SJCRH30 (cell line): ENCODE measurements at regions not wholly inside any gene's neighbourhood (a gene's known extent, or its start where the extent isn't known, plus 50 kb on each side); places are given as distances from the start of the nearest gene placed in this dataset.

ENCODE experiments used
- DNase-seq, 2 experiments: peaks; one replicate each; pipeline ENCODE4 v3.0.0-alpha.2; 2015 to 2020
- H3K27ac ChIP-seq: fragments of 250-450 bp; sonication (Bioruptor Pico); 2 replicates; pipeline ENCODE4 v1.5.1; 2020; ENCODE audit warnings: mild to moderate bottlenecking, moderate library complexity
- H3K27me3 ChIP-seq: fragments of 250-450 bp; sonication (Bioruptor Pico); 2 replicates; pipeline ENCODE4 v1.5.1; 2020; ENCODE audit warnings: mild to moderate bottlenecking, moderate library complexity
- H3K36me3 ChIP-seq: fragments of 250-450 bp; sonication (Bioruptor Pico); 2 replicates; pipeline ENCODE4 v1.5.1; 2020; ENCODE audit warnings: mild to moderate bottlenecking, moderate library complexity
- H3K4me1 ChIP-seq: fragments of 250-450 bp; sonication (Bioruptor Pico); 2 replicates; pipeline ENCODE4 v1.5.1; 2020; ENCODE audit warnings: mild to moderate bottlenecking, moderate library complexity
- H3K4me3 ChIP-seq: fragments of 250-450 bp; sonication (Bioruptor Pico); 2 replicates; pipeline ENCODE4 v1.5.1; 2020; ENCODE audit warnings: mild to moderate bottlenecking, moderate library complexity
- H3K9me3 ChIP-seq: fragments of 250-450 bp; sonication (Bioruptor Pico); replicated peaks from 2 replicates; pipeline ENCODE4 v1.5.1; 2020; ENCODE audit warnings: mild to moderate bottlenecking, moderate library complexity

DNA sequence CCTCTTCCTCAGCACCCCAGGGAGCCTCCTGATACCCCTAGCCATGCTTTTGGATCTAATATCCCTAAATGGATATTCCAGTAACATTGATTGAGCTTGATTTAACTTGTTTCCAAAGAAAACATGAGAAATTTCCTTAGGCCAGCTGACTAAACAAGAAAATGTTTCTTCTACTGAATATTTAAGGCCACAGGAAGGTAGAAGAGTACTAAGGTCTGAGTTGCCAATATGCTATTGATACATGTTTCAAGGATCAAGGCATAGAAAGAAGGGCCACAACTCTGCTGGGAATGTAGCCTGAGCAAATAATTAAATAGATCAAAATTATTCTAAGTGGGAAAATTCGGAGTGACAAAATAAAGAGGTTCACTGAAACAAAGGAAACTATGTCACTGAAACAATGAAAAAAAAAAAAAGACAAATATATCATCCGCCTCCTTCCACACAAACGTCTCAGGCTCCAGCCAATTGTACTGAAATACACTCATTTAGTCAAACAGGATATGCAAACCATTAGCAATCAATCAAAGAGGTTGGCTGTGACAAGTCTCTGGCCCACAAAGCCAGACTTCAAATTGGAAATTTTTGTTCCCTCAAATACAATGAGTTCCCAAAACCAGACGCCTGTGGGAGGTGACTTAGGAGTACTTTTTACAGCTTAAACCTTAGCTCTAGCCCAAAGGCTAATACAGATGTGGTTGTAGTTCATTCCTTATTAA is 396.2 kb downstream of the HTR7 start:
- Histone ChIP-seq H3K9me3 (no peaks in the 10 kb centered on the region), H3K36me3 (no peaks in the 10 kb centered on the region), H3K27ac (peak overlapping the region; percentile 16; the same call in 1 of the 2 replicates), H3K4me3 (no peak overlapping the region), H3K27me3 (no peaks in the 10 kb centered on the region), H3K4me1 (no peaks in the 10 kb centered on the region)
- DNase-seq: no peak

DNA sequence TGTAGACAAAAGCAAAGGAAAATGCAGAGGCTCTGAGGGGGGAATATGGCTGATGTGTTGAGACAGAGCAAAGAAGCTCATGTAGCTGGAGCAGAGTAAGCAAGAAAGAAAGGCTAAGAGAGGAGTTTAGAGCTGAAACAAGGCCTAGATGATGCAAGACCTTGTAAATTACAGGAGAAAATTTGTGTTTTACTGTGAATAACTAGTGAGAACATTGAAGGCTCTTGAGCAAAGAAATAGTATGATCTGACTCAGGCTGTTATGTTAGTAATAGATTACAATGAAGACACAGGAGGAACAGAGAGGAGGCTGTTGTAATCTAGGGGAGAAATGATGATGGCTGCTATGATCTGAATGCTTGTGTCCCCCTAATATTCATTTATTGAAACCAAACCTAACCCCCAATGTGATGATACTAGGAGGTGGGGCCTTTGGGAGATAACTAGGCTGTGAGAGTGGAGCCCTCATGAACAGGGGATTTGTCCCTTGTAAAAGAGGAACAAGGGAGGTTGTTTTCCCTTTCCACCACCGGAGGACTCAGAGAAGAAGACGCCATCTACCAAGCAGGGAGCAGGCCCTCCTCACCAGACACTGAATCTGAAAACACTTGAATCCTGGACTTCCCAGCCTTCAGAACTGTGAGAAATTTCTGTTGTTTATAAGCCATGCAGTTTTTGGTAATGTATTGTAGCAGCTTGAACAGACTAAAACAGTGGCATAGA is 394.9 kb downstream of the HTR7 start:
- no peaks in the 10 kb centered on the region for H3K27me3 ChIP-seq
- no peaks in the 10 kb centered on the region for H3K9me3 ChIP-seq
- DNase-seq: no peak
- no peaks in the 10 kb centered on the region for H3K4me1 ChIP-seq
- no peaks in the 10 kb centered on the region for H3K36me3 ChIP-seq
- H3K4me3 ChIP-seq: no peak overlapping the region
- 0 out of 2 replicates have a peak overlapping the region, but pooled peaks have one; percentile 13 for H3K27ac ChIP-seq

DNA sequence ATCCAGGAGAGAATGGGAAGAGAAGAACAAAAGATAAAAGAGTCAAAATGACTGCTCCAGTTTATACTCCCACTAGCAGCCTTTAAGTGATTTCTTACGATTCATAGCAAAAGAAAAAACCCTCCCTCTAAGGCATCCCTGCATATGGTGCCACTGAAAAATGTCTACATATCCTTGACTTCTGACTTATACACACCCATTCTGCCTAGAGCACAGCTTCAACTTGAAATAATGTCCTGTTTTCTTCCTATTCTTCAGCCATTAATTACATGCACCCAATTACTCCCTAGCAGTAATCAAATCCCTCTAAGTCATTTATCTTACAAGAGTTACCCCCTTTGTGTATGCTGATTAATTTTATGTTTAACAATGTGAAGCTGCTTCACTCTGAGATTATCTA is 393.5 kb downstream of the HTR7 start:
- Histone ChIP-seq H3K4me1 (no peaks in the 10 kb centered on the region), H3K4me3 (no peak overlapping the region), H3K9me3 (no peaks in the 10 kb centered on the region), H3K27me3 (no peaks in the 10 kb centered on the region), H3K36me3 (no peaks in the 10 kb centered on the region), H3K27ac (no peak overlapping the region)
- DNase-seq: no peak

DNA sequence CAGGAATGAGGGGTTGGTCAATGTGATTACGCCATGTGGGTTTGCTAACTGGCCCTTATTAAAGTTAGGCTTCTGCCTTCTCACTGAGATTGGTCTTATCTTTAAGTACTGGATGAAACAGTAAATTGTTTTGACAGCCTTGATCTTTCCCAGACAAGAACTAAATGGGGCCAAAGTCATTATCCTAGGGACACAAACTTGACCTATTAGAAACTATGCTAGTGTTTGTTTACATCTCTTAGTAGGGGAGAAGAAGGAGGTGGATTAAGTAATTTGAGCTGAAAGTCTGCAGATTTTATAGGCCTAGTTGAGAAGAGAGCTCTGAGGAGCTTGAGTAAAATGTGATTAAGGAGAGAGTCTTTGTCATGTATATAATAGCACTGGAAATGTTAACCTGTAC is 386.9 kb downstream of the HTR7 start:
- no peaks in the 10 kb centered on the region for H3K36me3 ChIP-seq
- H3K27ac ChIP-seq: no peak overlapping the region
- H3K4me1 ChIP-seq: no peaks in the 10 kb centered on the region
- H3K4me3 ChIP-seq: no peak overlapping the region
- no peaks in the 10 kb centered on the region for H3K9me3 ChIP-seq
- H3K27me3 ChIP-seq: no peaks in the 10 kb centered on the region
- no peak for DNase-seq

DNA sequence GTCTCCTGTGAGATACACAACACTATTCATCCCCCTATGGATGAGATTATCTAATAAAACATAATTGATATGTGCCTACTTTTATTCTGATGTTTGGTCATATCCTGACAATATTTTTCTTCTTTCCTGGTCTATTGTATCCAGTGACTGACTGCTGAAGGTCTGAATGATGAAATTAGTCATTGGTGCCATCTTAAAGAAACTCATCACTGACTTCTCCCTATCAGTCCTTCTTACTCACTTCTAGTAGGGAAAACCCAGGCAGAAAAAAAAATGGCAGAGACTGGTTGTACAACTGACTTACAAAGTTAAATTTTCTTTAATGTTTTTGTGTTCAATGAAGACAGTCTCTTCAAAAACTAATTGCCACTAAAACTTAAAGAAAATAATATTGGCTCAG is 377.4 kb downstream of the HTR7 start:
- no peak for DNase-seq
- H3K27me3 ChIP-seq: no peaks in the 10 kb centered on the region
- H3K27ac ChIP-seq: no peak overlapping the region
- H3K4me3 ChIP-seq: no peak overlapping the region
- H3K36me3 ChIP-seq: no peaks in the 10 kb centered on the region
- H3K9me3 ChIP-seq: no peaks in the 10 kb centered on the region
- no peaks in the 10 kb centered on the region for H3K4me1 ChIP-seq

DNA sequence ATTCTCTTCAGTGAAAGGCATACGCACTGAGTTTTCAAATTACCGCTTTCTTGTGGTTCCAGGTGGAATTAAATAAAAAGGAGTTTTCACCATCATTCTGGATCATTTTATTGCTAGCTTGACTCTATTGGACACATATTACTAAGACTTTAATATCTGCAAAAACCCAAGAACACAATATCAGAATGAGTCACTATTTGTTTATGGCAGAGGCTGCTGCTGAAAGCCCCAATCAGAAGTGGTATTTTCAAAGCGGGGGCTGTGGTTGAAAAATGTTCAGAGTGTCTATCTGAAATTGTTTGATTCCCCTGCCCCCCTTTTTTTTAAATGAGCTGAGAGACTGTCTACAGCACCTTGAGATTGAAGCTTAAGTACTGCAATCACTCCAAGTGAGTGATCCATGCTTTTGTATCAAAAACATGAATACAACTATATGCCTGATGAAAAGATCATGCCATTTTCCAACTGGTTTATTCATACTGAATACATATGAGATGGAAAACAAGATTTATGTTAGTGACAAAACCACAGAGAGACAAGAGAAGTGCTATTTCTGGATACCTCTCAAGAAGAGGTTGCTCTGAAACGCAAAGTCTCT is 376.4 kb downstream of the HTR7 start:
- H3K9me3 ChIP-seq: no peaks in the 10 kb centered on the region
- H3K36me3 ChIP-seq: no peaks in the 10 kb centered on the region
- DNase-seq: no peak
- no peak overlapping the region for H3K27ac ChIP-seq
- H3K27me3 ChIP-seq: no peaks in the 10 kb centered on the region
- no peaks in the 10 kb centered on the region for H3K4me1 ChIP-seq
- H3K4me3 ChIP-seq: no peak overlapping the region

DNA sequence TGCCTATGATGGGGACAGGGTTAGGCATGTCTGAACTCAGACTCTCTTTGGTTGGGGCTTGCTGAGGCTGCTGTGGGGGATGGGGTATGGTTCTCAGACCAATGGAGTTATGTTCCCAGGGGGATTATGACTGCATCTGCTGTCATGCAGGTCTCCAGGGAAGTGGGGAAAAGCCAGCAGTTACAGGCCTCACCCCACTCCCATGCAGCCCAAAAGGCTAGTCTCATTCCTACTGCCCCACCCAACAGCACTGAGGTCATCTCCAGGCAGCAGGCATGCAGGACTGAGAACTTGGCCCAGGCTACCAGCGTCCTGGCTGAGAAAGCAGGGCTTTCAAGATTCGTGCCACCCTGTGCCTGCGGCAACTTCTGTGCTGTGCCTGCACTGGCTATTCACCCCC is 373.3 kb downstream of the HTR7 start:
- peak in 1 of 2 experiments; percentile 1 for DNase-seq
- Histone ChIP-seq H3K4me3 (no peak overlapping the region), H3K36me3 (no peaks in the 10 kb centered on the region), H3K27ac (no peak overlapping the region), H3K27me3 (no peaks in the 10 kb centered on the region), H3K9me3 (no peaks in the 10 kb centered on the region), H3K4me1 (no peaks in the 10 kb centered on the region)

DNA sequence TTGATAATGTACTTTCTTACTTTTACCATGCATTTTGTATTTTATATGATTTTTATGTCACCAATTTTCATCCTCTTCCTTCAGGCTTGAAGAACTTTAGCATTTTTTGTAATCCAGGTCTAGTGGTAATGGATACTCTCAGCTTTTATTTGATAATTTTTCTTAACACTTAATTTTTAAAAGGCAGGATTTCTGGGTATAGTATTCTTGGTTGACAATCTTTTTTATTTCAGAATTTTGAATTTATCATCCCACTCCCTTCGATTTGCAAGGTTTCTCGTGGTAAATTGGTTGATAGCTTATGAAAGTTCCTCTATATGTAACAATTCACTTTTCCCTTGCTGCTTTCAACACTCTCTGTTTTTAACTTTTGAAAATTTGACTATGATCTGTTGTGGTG is 363.7 kb downstream of the HTR7 start:
- DNase-seq: no peak
- Histone ChIP-seq H3K4me3 (no peak overlapping the region), H3K27ac (no peak overlapping the region), H3K27me3 (no peaks in the 10 kb centered on the region), H3K4me1 (no peaks in the 10 kb centered on the region), H3K36me3 (no peaks in the 10 kb centered on the region), H3K9me3 (no peaks in the 10 kb centered on the region)

DNA sequence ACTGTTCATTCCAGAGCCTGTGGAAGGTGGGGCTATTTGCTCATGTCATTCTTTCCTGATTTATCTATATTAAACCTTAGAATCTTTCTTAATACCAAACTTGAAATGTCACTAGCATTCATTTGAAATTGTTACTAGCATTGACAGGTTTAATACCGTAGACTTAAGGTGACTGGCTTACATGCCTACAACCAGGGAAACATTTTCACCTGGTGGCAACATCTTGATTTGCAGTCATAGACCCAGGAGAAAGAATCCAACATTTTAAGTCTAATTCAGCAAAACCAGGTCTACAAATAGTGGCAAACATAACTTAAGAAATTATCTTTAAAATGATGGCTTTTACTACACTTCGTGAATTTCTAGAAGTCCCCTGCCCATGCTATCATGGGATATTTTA is 353.7 kb downstream of the HTR7 start:
- Histone ChIP-seq H3K4me1 (no peaks in the 10 kb centered on the region), H3K36me3 (no peaks in the 10 kb centered on the region), H3K4me3 (no peak overlapping the region), H3K27me3 (no peaks in the 10 kb centered on the region), H3K9me3 (no peaks in the 10 kb centered on the region), H3K27ac (no peak overlapping the region)
- DNase-seq: no peak

DNA sequence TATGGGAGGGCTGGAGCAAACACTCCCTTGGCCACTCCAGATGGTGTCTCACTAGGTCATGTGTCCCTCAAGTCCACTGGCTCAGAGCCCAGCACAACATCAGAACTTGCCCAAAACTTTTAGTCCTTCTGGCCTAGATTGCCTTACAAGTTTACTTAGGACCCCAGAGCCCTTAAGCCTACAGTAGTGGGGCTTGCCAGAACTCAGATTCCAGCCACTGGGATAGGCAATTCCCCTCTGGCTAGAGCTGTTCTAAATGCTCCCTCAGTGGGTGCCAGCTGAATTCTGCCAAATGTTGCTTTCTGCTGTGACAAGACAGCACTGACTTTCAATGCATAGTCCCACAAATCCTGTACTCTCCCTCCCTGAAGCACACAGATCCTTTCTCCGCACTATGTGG is 331.1 kb downstream of the HTR7 start:
- no peaks in the 10 kb centered on the region for H3K9me3 ChIP-seq
- no peaks in the 10 kb centered on the region for H3K4me1 ChIP-seq
- H3K4me3 ChIP-seq: no peak overlapping the region
- H3K27ac ChIP-seq: no peak overlapping the region
- H3K36me3 ChIP-seq: no peaks in the 10 kb centered on the region
- no peak for DNase-seq
- H3K27me3 ChIP-seq: no peaks in the 10 kb centered on the region

DNA sequence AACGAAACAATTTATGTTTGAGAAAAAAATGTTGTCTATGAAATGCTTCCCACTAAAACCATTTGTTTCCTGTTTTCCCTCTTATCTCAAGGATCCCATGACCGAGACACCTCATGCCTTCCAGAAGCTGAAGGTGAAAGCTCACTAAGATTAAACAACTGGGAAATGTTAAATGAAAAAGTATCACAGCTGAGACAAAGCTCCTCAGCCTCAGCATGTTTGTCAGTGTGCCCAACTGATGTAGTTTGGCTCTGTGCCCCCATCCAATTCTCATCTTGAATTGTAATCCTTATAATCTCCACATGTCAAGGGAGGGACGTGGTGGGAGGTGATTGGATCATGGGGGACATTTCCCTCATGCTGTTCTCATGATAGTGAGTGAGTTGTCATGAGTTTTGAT is 327.3 kb downstream of the HTR7 start:
- Histone ChIP-seq H3K4me3 (no peak overlapping the region), H3K4me1 (no peaks in the 10 kb centered on the region), H3K36me3 (no peaks in the 10 kb centered on the region), H3K27me3 (no peaks in the 10 kb centered on the region), H3K27ac (no peak overlapping the region), H3K9me3 (no peaks in the 10 kb centered on the region)
- DNase-seq: no peak

DNA sequence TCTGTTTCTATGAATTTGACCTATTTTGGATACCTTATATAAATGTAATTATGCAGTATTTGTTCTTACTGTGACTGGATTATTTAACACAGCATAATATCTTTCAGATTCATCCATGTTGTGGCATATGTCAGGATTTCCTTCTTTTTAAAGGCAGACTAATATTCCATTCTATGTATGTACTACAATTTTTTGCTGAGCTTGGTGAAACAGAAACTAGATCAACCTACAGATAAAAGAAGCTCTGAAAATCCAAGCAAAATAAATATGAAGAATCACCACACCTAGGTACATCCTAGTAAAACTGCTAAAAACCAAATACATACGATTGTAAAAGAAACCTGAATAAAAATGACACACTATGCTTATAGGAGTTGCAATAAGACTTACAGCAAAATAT is 300.5 kb downstream of the HTR7 start:
- Histone ChIP-seq H3K9me3 (no peaks in the 10 kb centered on the region), H3K4me3 (no peak overlapping the region), H3K36me3 (no peaks in the 10 kb centered on the region), H3K27me3 (no peaks in the 10 kb centered on the region), H3K27ac (no peak overlapping the region), H3K4me1 (no peaks in the 10 kb centered on the region)
- DNase-seq: no peak

DNA sequence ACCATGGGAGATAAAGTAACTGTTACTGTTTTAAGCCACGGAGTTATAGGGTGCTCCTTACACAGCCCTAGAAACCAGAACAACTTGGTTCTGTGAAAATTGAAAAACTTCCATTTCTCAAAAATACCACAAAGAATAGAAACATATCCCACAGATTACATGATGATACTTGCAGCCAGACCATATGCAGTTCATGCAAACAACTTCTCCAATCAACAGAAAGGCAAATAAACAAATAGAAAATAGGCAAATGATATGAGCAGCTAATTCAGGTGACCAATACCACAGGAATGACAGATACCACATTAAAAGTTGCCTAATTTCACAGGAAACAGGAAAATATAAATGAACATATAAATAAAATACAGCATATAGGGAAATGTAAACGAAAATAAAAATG is 297.5 kb downstream of the HTR7 start:
- Histone ChIP-seq H3K4me3 (no peak overlapping the region), H3K27me3 (no peaks in the 10 kb centered on the region), H3K27ac (no peak overlapping the region)

DNA sequence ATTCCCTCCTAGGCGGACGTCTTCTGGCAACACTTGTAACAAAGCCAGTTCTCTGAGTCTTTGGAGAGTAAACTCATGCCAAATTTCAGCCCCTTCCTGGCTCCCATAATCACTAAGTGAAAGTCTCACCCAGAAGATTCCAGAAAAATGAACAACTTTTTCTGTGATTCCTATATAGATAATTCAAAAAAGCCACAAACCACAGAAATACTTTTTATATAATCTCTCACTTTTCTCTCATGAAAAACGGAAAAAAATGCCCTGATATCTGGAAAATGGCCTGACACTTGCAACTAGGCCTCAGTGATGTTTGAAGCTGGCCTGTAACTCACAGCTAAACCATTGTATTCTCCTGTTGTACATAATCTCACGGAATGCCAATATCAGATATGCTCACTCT is 296.2 kb downstream of the HTR7 start:
- Histone ChIP-seq H3K4me3 (no peak overlapping the region), H3K9me3 (no peaks in the 10 kb centered on the region), H3K4me1 (no peaks in the 10 kb centered on the region), H3K27ac (no peak overlapping the region), H3K27me3 (no peaks in the 10 kb centered on the region), H3K36me3 (no peaks in the 10 kb centered on the region)
- DNase-seq: no peak

More for the DNA sequence above, 297.5 kb downstream of the HTR7 start:
- DNase-seq: no peak
- Histone ChIP-seq H3K36me3 (no peaks in the 10 kb centered on the region), H3K9me3 (no peaks in the 10 kb centered on the region), H3K4me1 (no peaks in the 10 kb centered on the region)

DNA sequence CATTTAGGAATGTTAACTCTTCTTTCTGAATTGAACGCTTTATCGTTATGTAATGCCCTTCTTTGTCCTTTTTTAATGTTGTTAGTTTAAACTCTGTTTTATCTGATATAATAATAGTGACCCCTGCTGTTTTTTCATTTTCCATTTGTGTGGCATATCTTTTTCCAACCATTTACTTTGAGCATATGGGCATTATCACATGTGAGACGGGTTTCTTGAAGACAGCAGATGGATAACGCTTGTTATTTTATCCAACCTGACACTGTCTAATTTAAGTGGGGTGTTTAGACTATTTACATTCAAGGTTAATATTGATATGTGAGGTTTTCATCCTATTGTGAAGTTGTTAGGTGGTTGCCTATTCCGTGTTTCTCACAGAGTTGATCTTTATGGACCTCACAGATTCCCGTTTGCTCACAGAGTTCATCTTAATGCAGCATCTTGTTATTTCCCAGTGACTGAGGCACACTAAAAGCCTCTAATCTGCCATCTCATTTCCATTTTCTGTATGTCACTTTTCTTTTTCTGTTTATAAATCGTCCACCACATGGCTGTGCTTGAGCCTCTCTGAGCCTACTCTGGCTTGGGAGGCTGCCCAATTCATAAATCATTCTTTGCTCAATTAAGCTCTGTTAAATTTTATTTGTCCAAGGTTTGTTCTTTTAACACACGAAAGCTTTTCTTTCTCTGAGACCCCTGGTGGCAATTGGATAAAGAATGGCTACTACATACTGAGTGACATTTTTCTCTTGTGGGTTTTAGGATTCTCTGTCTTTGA is 286.2 kb downstream of the HTR7 start:
- H3K27ac ChIP-seq: no peak overlapping the region
- no peak overlapping the region for H3K4me3 ChIP-seq
- H3K4me1 ChIP-seq: no peaks in the 10 kb centered on the region
- no peak for DNase-seq
- no peaks in the 10 kb centered on the region for H3K27me3 ChIP-seq
- no peaks in the 10 kb centered on the region for H3K36me3 ChIP-seq
- no peaks in the 10 kb centered on the region for H3K9me3 ChIP-seq
